ENCODE measurements at regions not wholly inside any gene's neighbourhood (a gene's known extent, or its start where the extent isn't known, plus 50 kb on each side); places are given as distances from the start of the nearest gene placed in this dataset.

DNA sequence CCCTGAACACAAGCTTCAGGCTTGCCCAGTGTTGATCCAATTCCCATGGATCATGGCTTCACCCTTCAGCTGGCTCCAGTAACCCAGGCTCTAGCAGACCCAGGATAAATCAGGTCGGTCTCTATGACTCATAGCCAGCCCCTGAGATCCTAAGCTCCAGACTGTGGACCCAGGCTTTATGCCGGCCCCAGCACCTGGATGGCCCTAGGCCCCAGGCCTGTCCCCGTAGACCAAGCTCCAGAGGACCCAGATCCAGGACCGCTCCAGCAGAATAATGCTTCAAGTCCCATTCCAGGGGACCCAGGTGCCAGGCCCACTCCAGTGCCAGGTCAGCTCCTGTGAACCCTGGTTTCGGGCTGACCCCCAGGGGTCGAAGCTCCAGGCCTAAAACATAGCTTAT, 1589.9 kb upstream of the DDX18 start:
- TF ChIP-seq, protein P1, sequence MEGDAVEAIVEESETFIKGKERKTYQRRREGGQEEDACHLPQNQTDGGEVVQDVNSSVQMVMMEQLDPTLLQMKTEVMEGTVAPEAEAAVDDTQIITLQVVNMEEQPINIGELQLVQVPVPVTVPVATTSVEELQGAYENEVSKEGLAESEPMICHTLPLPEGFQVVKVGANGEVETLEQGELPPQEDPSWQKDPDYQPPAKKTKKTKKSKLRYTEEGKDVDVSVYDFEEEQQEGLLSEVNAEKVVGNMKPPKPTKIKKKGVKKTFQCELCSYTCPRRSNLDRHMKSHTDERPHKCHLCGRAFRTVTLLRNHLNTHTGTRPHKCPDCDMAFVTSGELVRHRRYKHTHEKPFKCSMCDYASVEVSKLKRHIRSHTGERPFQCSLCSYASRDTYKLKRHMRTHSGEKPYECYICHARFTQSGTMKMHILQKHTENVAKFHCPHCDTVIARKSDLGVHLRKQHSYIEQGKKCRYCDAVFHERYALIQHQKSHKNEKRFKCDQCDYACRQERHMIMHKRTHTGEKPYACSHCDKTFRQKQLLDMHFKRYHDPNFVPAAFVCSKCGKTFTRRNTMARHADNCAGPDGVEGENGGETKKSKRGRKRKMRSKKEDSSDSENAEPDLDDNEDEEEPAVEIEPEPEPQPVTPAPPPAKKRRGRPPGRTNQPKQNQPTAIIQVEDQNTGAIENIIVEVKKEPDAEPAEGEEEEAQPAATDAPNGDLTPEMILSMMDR (IDR thresholded peaks at IDR 0.05; ENCODE audit: low read depth, low read length, poor library complexity, severe bottlenecking) = no peak
- TF ChIP-seq EZH2phosphoT487 (IDR thresholded peaks at IDR 0.05; ENCODE audit: borderline replicate concordance, low read length) = no peak
